Sigmoid colon (tissue), 6 donors: ENCODE measurements at regions not wholly inside any gene's neighbourhood (a gene's known extent, or its start where the extent isn't known, plus 50 kb on each side); places are given as distances from the start of the nearest gene placed in this dataset.

ENCODE experiments used
- DNase-seq: peaks from one replicate; pipeline ENCODE4 v3.0.0-alpha.2; 2019
- H3K27ac ChIP-seq, 4 donors: fragments of 200-600 bp; sonication (generic); one replicate each; pipeline ENCODE4 v1.5.1; 2016 to 2019; ENCODE audit warnings: mild to moderate bottlenecking in 1 of 4
- H3K27me3 ChIP-seq, 3 donors: fragments of 200-600 bp; sonication (generic); one replicate each; pipeline ENCODE4 v1.5.1; 2019; ENCODE audit warnings: mild to moderate bottlenecking in 1 of 3
- H3K36me3 ChIP-seq, 4 donors: fragments of 200-600 bp; sonication (generic); one replicate each; pipeline ENCODE4 v1.5.1; 2016 to 2019
- H3K4me1 ChIP-seq, 4 donors: fragments of 200-600 bp; sonication (generic); one replicate each; pipeline ENCODE4 v1.5.1; 2017 to 2019
- H3K4me3 ChIP-seq, 4 donors: fragments of 200-600 bp; sonication (generic); one replicate each; pipeline ENCODE4 v1.5.1; 2017 to 2019; ENCODE audit warnings: mild to moderate bottlenecking in 2 of 4, moderate library complexity in 1 of 4
- H3K9me3 ChIP-seq, 4 donors: fragments of 200-600 bp in 3 of 4; sonication (generic) in 3 of 4; one replicate each; pipeline versions ENCODE4 v1.5.1 to v1.6.1; 2013 to 2019
- CTCF ChIP-seq, 4 experiments: fragments of 450-650 bp in 3 of 4; fragments of 200-600 bp in 1 of 4; IDR thresholded peaks; one replicate each; pipeline ENCODE4 v1.5.1; 2016 to 2019; ENCODE audit warnings: antibody characterized with exemption in 4 of 4, mild to moderate bottlenecking in 3 of 4, moderate library complexity in 2 of 4
- EP300 ChIP-seq, 4 donors: sonication (generic); formaldehyde crosslinking; IDR thresholded peaks; one replicate each; pipeline ENCODE4 v1.6.1; 2017; ENCODE audit warnings: antibody characterized with exemption in 4 of 4
- POLR2A ChIP-seq, 2 donors: fragments of 450-650 bp; IDR thresholded peaks; one replicate each; pipeline ENCODE4 v1.6.1; 2016; ENCODE audit warnings: antibody characterized with exemption in 2 of 2, mild to moderate bottlenecking in 2 of 2, moderate library complexity in 2 of 2
- POLR2AphosphoS5 ChIP-seq, 4 donors: sonication (generic); formaldehyde crosslinking; IDR thresholded peaks; one replicate each; pipeline ENCODE4 v1.6.1; 2017; ENCODE audit warnings: antibody characterized with exemption in 4 of 4
- WGBS, 2 donors: extraction: QIAGEN DNeasy Blood & Tissue Kit; methylation state at CpG; one replicate each; pipeline ENCODE4 v1.1.7; 2013; 5-methylcytosine and 5-hydroxymethylcytosine counted together
- intact Hi-C: fragments of 100-400 bp; cut with DNase I; formaldehyde crosslinking; loops from one replicate; pipeline ENCODE4 v1.15.1; 2023
- donor health status: healthy with polysubstance abuse.
- donor health status: healthy.

DNA sequence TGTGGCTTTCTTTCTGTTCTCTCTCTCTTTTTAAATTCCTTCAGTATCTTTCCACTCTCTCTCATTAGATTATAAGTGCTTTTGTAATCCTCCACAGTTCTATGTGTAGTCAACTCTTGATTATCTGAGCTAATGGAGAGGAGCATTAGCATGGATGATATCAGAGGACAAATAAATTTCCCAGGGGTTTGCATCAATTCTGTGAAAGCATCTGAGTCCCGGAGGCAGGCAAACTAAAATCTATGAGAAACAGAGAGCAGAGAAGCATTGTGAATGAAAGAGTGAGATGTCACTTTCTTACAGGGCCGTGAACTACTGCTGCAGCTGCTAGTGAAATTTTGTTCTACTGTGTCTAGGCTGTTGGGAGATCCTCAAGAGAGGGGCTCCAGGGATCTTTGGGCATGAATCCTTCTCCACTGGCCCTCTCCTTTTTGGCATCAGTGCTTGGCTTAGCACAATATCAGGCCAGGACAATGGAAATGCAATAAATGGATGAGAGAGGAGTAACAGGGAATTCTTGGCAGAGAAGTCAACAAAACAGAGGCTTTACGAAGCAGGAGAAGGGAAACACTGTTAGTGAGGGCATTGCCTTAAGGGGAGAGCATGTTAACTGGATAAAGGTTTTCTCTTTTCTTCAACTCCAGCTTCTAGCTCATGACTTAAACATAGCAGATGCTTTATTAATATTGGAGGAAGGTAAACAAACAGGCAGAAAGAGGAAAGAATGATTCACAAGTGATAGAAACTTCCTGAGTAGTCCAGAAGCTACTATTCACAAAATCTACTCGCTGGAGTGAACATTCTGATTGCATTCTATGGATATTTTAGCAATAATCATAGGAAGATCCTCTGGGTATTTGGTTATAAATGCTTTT lies 847.0 kb upstream of the MAP3K7 start:
- Histone ChIP-seq H3K9me3 (no peaks in the 10 kb centered on the region), H3K4me1 (no peaks in the 10 kb centered on the region), H3K27ac (no peak overlapping the region), H3K36me3 (no peaks in the 10 kb centered on the region), H3K4me3 (no peak overlapping the region), H3K27me3 (no peaks in the 10 kb centered on the region)
- intact Hi-C loops, result no loop called here
- TF ChIP-seq POLR2A (IDR thresholded peaks at IDR 0.05) (no peak), POLR2AphosphoS5 (IDR thresholded peaks at IDR 0.05) (no peak), CTCF (IDR thresholded peaks at IDR 0.05) (no peak), EP300 (IDR thresholded peaks at IDR 0.05) (no peak)
- WGBS, 2 donors, result 70 to 76% methylated on average over 4 of the region's 4 CpGs
- DNase-seq, result no peak

DNA sequence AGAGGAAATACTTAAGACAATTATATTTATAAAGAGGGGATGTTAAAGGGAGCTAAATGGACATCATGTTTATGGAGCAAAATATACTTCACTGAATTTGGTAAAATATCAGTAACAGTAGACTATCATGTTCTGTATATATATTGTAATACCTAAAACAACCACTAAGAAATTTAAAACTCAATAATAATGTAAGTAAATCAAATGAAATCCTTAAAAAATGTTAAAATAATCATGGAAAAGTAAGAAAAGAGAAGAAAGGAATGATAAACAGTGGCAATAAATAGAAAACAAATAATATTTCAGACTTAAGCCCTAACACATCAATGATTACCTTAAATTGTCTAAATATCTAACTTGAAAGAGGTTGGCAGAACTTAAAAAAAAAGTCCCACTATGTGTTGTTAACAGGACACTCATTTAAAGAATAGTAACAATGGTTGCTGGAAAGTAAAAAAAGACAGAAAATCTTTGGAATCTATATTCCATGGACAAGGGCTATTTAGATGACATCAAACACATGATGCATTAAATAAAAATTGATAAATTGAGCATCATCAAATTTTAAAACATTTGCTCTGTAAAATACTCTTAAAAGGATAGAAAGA lies 842.2 kb upstream of the MAP3K7 start:
- intact Hi-C loops, result no loop called here
- no peak for DNase-seq
- H3K4me3 ChIP-seq, result no peak overlapping the region
- no peaks in the 10 kb centered on the region for H3K27me3 ChIP-seq
- no peak for TF ChIP-seq EP300 (IDR thresholded peaks at IDR 0.05)
- no peaks in the 10 kb centered on the region for H3K4me1 ChIP-seq
- H3K36me3 ChIP-seq, result no peaks in the 10 kb centered on the region
- no peaks in the 10 kb centered on the region for H3K9me3 ChIP-seq
- no peak overlapping the region for H3K27ac ChIP-seq

DNA sequence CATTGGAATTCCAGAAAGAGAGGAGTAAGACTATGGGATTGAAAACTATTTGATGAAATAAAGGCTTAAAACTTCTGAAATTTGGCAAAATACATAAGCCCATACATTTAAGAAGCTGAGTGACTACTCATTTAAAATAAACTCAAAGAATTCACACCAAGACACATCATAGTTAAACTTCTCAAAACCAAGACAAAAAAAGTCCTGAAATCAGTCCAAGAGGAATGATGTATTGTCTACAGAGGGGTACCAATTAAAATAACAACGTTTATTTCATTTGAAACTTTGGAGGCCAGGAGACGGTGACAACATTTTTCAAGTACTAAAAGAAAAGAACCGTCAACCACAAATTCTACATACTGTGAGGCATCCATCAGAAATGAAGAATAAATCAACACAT lies 841.4 kb upstream of the MAP3K7 start:
- Histone ChIP-seq H3K27ac (no peak overlapping the region), H3K27me3 (no peaks in the 10 kb centered on the region), H3K36me3 (no peaks in the 10 kb centered on the region), H3K9me3 (no peaks in the 10 kb centered on the region), H3K4me3 (no peak overlapping the region), H3K4me1 (no peaks in the 10 kb centered on the region)
- WGBS, 2 donors, result 83 to 84% methylated on average over 3 of the region's 3 CpGs
- TF ChIP-seq POLR2A (IDR thresholded peaks at IDR 0.05) (no peak), POLR2AphosphoS5 (IDR thresholded peaks at IDR 0.05) (no peak), CTCF (IDR thresholded peaks at IDR 0.05) (no peak), EP300 (IDR thresholded peaks at IDR 0.05) (no peak)
- no peak for DNase-seq
- intact Hi-C loops, result no loop called here

DNA sequence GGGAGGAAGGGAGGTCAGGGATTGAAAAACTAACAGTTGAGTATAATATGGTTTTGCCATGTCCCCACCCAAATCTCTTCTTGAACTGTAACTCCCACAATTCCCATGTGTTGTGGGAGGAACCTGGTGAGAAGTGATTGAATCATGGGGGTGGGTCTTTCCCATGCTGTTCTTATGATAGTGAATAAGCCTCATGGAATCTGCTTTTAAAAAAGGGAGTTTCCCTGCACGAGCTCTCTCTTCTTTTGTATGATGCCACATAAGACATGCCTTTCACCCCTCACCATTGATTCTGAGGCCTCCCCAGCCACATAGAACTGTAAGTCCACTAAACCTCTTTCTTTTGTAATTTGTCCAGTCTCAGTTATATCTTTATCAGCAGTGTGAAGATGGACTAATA lies 833.4 kb upstream of the MAP3K7 start:
- intact Hi-C loops, result no loop called here
- 50 to 76% methylated on average over 1 of the region's 1 CpG for WGBS, 2 donors
- no peak for TF ChIP-seq CTCF (IDR thresholded peaks at IDR 0.05)
- no peak for TF ChIP-seq POLR2AphosphoS5 (IDR thresholded peaks at IDR 0.05)
- no peak for TF ChIP-seq EP300 (IDR thresholded peaks at IDR 0.05)

GRCh38 chr6:91415031-91415605 lies 828.2 kb upstream of the MAP3K7 start:
- intact Hi-C loops, result no loop called here
- H3K4me3 ChIP-seq, result no peak overlapping the region
- no peaks in the 10 kb centered on the region for H3K27me3 ChIP-seq
- no peak for TF ChIP-seq CTCF (IDR thresholded peaks at IDR 0.05)
- TF ChIP-seq POLR2AphosphoS5 (IDR thresholded peaks at IDR 0.05), result no peak
- TF ChIP-seq EP300 (IDR thresholded peaks at IDR 0.05), result no peak
- TF ChIP-seq POLR2A (IDR thresholded peaks at IDR 0.05), result no peak
- WGBS, 2 donors, result 55 to 64% methylated on average over 4 of the region's 4 CpGs
- no peak for DNase-seq
- peaks cover 0 to 7% (median 2%) of the 10 kb centered on the region in 4 donors for H3K9me3 ChIP-seq
- H3K36me3 ChIP-seq, result no peaks in the 10 kb centered on the region
- H3K4me1 ChIP-seq, result no peaks in the 10 kb centered on the region
- H3K27ac ChIP-seq, result no peak overlapping the region

More for the DNA sequence above, 833.4 kb upstream of the MAP3K7 start:
- H3K36me3 ChIP-seq, result no peaks in the 10 kb centered on the region
- no peak for DNase-seq
- no peaks in the 10 kb centered on the region for H3K4me1 ChIP-seq
- H3K9me3 ChIP-seq, result peaks cover 0 to 8% (median 4%) of the 10 kb centered on the region in 4 donors
- H3K27me3 ChIP-seq, result no peaks in the 10 kb centered on the region
- H3K4me3 ChIP-seq, result no peak overlapping the region
- H3K27ac ChIP-seq, result no peak overlapping the region
